ENCODE measurements at regions not wholly inside any gene's neighbourhood (a gene's known extent, or its start where the extent isn't known, plus 50 kb on each side); places are given as distances from the start of the nearest gene placed in this dataset.
"Not testable (repeated sequence)": the region's sequence is repeated elsewhere in the genome, so short reads cannot be mapped to it uniquely, and the experiment has no call there.

- DNase-seq, result peak in 1 of 2 donors; percentile 18
- intact Hi-C loops (cut with DNase I, micrococcal nuclease), result no loop called here
- ATAC-seq, result peak; percentile 54
These were observed 101.8 kb downstream of the SPRY4 start for GRCh38 chr5:142222866-142223558.

GRCh38 chr5:142222225-142222865, 102.5 kb downstream of the SPRY4 start:
- ATAC-seq, result no peak
- DNase-seq, result peak in 1 of 2 donors; percentile 11
- intact Hi-C loops (cut with DNase I, micrococcal nuclease), result no loop called here

- peak; percentile 48 for ATAC-seq
- intact Hi-C loops (cut with DNase I, micrococcal nuclease), result no loop called here
- peak in 1 of 2 donors; percentile 8 for DNase-seq
These were observed 103.5 kb downstream of the SPRY4 start for GRCh38 chr5:142221091-142221860.

- intact Hi-C loops (cut with DNase I, micrococcal nuclease), result no loop called here
- no peak for DNase-seq
- no peak for ATAC-seq
These were observed 105.7 kb downstream of the SPRY4 start for GRCh38 chr5:142219146-142219545.

GRCh38 chr5:142216931-142217330, 107.9 kb downstream of the SPRY4 start:
- DNase-seq (no peak), ATAC-seq (no peak)
- intact Hi-C loops (cut with DNase I, micrococcal nuclease), result no loop called here

GRCh38 chr5:142215915-142216681, 107.5 kb downstream of the NDFIP1 start:
- peak; percentile 21 for ATAC-seq

GRCh38 chr5:142213077-142213476, 104.5 kb downstream of the NDFIP1 start:
- DNase-seq (no peak), ATAC-seq (no peak)
- intact Hi-C loops (cut with DNase I, micrococcal nuclease), result no loop called here

More at GRCh38 chr5:142215915-142216681, 107.5 kb downstream of the NDFIP1 start:
- intact Hi-C loops (cut with DNase I, micrococcal nuclease), result no loop called here
- peak in 1 of 2 donors; percentile 49 for DNase-seq

- intact Hi-C loops (cut with DNase I, micrococcal nuclease), result no loop called here
- DNase-seq, result no peak
- ATAC-seq, result no peak
These were observed 103.3 kb downstream of the NDFIP1 start for GRCh38 chr5:142211918-142212317.

- DNase-seq, result no peak
- ATAC-seq, result no peak
- intact Hi-C loops (cut with DNase I, micrococcal nuclease), result no loop called here
These were observed 102.4 kb downstream of the NDFIP1 start for GRCh38 chr5:142210864-142211412.

- ATAC-seq (no peak), DNase-seq (no peak)
- intact Hi-C loops (cut with DNase I, micrococcal nuclease), result no loop called here
These were observed 101.4 kb downstream of the NDFIP1 start for GRCh38 chr5:142210011-142210410.

GRCh38 chr5:142208777-142209312, 100.3 kb downstream of the NDFIP1 start:
- intact Hi-C loops (cut with DNase I, micrococcal nuclease), result no loop called here
- ATAC-seq (no peak), DNase-seq (no peak)

- ATAC-seq; intact Hi-C loops (cut with DNase I, micrococcal nuclease); DNase-seq: not testable (repeated sequence)
These were observed 99.7 kb downstream of the NDFIP1 start for GRCh38 chr5:142208244-142208643.

GRCh38 chr5:142206801-142207200, 98.2 kb downstream of the NDFIP1 start:
- ATAC-seq (no peak), DNase-seq (no peak)
- intact Hi-C loops (cut with DNase I, micrococcal nuclease), result no loop called here

- ATAC-seq (no peak), DNase-seq (no peak)
- intact Hi-C loops (cut with DNase I, micrococcal nuclease), result no loop called here
These were observed 95.6 kb downstream of the NDFIP1 start for GRCh38 chr5:142204219-142204618.
